ENCODE measurements at regions not wholly inside any gene's neighbourhood (a gene's known extent, or its start where the extent isn't known, plus 50 kb on each side); places are given as distances from the start of the nearest gene placed in this dataset.

DNA sequence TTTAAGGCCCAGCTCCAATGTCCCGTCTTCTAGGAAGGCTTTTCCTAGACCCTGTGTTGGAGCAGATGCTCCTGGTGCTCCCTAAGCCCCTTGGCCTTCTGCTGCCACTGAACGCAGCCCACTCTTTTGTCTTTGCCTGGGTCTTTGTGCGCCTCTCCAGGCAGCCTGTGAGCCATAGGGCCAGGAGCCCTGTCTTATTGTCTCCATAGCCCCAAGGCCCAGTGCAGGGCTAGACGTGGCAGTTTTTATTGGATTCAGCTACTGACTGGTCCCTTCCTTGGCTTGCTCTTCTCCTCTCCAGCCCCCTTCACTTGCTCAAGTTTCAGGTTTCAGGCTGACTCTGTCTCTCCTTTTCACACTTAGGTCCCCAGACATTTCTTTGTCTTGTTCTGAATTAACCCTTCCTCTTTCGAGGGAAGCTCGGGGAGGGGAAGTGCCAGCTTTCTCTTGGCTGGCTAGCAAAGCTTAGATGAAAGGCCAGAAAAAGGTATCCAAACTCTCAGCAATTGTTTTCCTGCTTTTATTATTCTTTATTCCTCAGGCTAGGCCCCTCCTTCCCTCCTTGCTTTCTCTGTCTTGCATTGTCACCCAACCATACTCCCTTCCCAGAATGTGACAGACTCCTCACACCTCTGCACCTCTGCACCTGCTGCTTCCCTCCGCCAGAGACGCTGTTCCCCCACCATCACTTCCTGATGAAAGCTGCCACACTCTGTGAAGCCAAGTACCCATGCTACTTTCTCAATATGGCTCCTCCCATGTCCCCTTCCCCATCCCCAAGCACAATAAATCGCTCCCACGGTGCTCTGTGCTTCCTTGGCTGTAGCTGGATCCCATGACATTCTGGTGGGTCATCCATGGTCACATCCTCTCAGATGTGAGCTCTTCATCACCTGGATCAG lies 101.6 kb upstream of the CPEB4 start (continued):
- TF ChIP-seq, protein P1, sequence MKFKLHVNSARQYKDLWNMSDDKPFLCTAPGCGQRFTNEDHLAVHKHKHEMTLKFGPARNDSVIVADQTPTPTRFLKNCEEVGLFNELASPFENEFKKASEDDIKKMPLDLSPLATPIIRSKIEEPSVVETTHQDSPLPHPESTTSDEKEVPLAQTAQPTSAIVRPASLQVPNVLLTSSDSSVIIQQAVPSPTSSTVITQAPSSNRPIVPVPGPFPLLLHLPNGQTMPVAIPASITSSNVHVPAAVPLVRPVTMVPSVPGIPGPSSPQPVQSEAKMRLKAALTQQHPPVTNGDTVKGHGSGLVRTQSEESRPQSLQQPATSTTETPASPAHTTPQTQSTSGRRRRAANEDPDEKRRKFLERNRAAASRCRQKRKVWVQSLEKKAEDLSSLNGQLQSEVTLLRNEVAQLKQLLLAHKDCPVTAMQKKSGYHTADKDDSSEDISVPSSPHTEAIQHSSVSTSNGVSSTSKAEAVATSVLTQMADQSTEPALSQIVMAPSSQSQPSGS (CRISPR knock-in tag; IDR thresholded peaks at IDR 0.05): no peak
- TF ChIP-seq, protein P2, sequence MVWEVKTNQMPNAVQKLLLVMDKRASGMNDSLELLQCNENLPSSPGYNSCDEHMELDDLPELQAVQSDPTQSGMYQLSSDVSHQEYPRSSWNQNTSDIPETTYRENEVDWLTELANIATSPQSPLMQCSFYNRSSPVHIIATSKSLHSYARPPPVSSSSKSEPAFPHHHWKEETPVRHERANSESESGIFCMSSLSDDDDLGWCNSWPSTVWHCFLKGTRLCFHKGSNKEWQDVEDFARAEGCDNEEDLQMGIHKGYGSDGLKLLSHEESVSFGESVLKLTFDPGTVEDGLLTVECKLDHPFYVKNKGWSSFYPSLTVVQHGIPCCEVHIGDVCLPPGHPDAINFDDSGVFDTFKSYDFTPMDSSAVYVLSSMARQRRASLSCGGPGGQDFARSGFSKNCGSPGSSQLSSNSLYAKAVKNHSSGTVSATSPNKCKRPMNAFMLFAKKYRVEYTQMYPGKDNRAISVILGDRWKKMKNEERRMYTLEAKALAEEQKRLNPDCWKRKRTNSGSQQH (CRISPR knock-in tag; IDR thresholded peaks at IDR 0.05): no peak
- TF ChIP-seq, protein P3, sequence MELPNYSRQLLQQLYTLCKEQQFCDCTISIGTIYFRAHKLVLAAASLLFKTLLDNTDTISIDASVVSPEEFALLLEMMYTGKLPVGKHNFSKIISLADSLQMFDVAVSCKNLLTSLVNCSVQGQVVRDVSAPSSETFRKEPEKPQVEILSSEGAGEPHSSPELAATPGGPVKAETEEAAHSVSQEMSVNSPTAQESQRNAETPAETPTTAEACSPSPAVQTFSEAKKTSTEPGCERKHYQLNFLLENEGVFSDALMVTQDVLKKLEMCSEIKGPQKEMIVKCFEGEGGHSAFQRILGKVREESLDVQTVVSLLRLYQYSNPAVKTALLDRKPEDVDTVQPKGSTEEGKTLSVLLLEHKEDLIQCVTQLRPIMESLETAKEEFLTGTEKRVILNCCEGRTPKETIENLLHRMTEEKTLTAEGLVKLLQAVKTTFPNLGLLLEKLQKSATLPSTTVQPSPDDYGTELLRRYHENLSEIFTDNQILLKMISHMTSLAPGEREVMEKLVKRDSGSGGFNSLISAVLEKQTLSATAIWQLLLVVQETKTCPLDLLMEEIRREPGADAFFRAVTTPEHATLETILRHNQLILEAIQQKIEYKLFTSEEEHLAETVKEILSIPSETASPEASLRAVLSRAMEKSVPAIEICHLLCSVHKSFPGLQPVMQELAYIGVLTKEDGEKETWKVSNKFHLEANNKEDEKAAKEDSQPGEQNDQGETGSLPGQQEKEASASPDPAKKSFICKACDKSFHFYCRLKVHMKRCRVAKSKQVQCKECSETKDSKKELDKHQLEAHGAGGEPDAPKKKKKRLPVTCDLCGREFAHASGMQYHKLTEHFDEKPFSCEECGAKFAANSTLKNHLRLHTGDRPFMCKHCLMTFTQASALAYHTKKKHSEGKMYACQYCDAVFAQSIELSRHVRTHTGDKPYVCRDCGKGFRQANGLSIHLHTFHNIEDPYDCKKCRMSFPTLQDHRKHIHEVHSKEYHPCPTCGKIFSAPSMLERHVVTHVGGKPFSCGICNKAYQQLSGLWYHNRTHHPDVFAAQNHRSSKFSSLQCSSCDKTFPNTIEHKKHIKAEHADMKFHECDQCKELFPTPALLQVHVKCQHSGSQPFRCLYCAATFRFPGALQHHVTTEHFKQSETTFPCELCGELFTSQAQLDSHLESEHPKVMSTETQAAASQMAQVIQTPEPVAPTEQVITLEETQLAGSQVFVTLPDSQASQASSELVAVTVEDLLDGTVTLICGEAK (IDR thresholded peaks at IDR 0.05): no peak
- TF ChIP-seq, protein P3 (CRISPR knock-in tag; IDR thresholded peaks at IDR 0.05): no peak
- TF ChIP-seq ZNF76 (CRISPR knock-in tag; IDR thresholded peaks at IDR 0.05; ENCODE audit: borderline replicate concordance) (no peak), RBM34 (IDR thresholded peaks at IDR 0.05; ENCODE audit: borderline replicate concordance, insufficient read depth, low read length) (no peak), NFATC3 (IDR thresholded peaks at IDR 0.05) (no peak), NCOA6 (IDR thresholded peaks at IDR 0.05) (no peak)
- TF ChIP-seq, protein P4, sequence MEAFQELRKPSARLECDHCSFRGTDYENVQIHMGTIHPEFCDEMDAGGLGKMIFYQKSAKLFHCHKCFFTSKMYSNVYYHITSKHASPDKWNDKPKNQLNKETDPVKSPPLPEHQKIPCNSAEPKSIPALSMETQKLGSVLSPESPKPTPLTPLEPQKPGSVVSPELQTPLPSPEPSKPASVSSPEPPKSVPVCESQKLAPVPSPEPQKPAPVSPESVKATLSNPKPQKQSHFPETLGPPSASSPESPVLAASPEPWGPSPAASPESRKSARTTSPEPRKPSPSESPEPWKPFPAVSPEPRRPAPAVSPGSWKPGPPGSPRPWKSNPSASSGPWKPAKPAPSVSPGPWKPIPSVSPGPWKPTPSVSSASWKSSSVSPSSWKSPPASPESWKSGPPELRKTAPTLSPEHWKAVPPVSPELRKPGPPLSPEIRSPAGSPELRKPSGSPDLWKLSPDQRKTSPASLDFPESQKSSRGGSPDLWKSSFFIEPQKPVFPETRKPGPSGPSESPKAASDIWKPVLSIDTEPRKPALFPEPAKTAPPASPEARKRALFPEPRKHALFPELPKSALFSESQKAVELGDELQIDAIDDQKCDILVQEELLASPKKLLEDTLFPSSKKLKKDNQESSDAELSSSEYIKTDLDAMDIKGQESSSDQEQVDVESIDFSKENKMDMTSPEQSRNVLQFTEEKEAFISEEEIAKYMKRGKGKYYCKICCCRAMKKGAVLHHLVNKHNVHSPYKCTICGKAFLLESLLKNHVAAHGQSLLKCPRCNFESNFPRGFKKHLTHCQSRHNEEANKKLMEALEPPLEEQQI (IDR thresholded peaks at IDR 0.05): 0 out of 2 replicates have a peak, but pooled peaks have one; percentile 29
- TF ChIP-seq, protein P5, sequence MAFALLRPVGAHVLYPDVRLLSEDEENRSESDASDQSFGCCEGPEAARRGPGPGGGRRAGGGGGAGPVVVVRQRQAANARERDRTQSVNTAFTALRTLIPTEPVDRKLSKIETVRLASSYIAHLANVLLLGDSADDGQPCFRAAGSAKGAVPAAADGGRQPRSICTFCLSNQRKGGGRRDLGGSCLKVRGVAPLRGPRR (CRISPR knock-in tag; IDR thresholded peaks at IDR 0.05): no peak

Measured in K562 (cell line).